H1 (cell line): ENCODE measurements at regions not wholly inside any gene's neighbourhood (a gene's known extent, or its start where the extent isn't known, plus 50 kb on each side); places are given as distances from the start of the nearest gene placed in this dataset.

Experiments
- BACH1 ChIP-seq: IDR thresholded peaks from 2 replicates; pipeline ENCODE4 v1.6.1; 2012; ENCODE audit warnings: low read length, improper control_type of control experiment
- CEBPB ChIP-seq: IDR thresholded peaks from 2 replicates; pipeline ENCODE4 v1.6.1; 2012; ENCODE audit warnings: low read depth, low read length
- CTCF ChIP-seq, 3 experiments: IDR thresholded peaks; 1 replicate in 2 of 3; 2 replicates in 1 of 3; pipeline versions ENCODE4 v1.5.1 to v1.6.1; 2011; ENCODE audit warnings: low read length in 3 of 3, mild to moderate bottlenecking in 3 of 3, inconsistent platforms in 2 of 3, low read depth in 1 of 3, moderate library complexity in 1 of 3; ENCODE audit not compliant: insufficient read depth in 1 of 3; ENCODE audit errors: control extremely low read depth in 1 of 3
- EZH2 ChIP-seq: fragments of 200-600 bp; sonication (generic); IDR thresholded peaks from 2 replicates; pipeline ENCODE4 v1.7.1; 2012; ENCODE audit warnings: low read depth, mild to moderate bottlenecking, moderate library complexity, low read length, inconsistent platforms; ENCODE audit not compliant: severe bottlenecking
- GABPA ChIP-seq: IDR thresholded peaks from 2 replicates; pipeline ENCODE4 v1.6.1; 2011; ENCODE audit warnings: mild to moderate bottlenecking, low read length, moderate library complexity, borderline replicate concordance; ENCODE audit not compliant: insufficient read depth
- HDAC2 ChIP-seq, 2 experiments: fragments of 300-600 bp in 1 of 2; sonication (generic) in 1 of 2; IDR thresholded peaks; 2 replicates each; pipeline ENCODE4 v1.6.1; 2011 to 2012; ENCODE audit warnings: low read depth in 2 of 2, low read length in 2 of 2, mild to moderate bottlenecking in 2 of 2, moderate library complexity in 2 of 2, borderline replicate concordance in 1 of 2, inconsistent platforms in 1 of 2
- KDM1A ChIP-seq: fragments of 200-600, 300-600 bp; sonication (generic); IDR thresholded peaks from 2 replicates; pipeline ENCODE4 v1.7.1; 2016; ENCODE audit warnings: mild to moderate bottlenecking, low read length, borderline replicate concordance
- POLR2A ChIP-seq, 2 experiments: IDR thresholded peaks; 1 replicate in 1 of 2; 2 replicates in 1 of 2; pipeline ENCODE4 v1.6.1; 2011; ENCODE audit warnings: low read depth in 2 of 2, low read length in 2 of 2, mild to moderate bottlenecking in 2 of 2; ENCODE audit errors: control extremely low read depth in 1 of 2
- POLR2AphosphoS5 ChIP-seq: IDR thresholded peaks from 2 replicates; pipeline ENCODE4 v1.6.1; 2011; ENCODE audit warnings: low read depth, low read length
- RBBP5 ChIP-seq: IDR thresholded peaks from 2 replicates; pipeline ENCODE4 v1.7.1; 2012; ENCODE audit warnings: low read depth, mild to moderate bottlenecking, inconsistent platforms, low read length, moderate library complexity, borderline replicate concordance
- SP1 ChIP-seq: IDR thresholded peaks from 2 replicates; pipeline ENCODE4 v1.6.1; 2011; ENCODE audit warnings: low read depth, low read length
- TBP ChIP-seq: IDR thresholded peaks from 2 replicates; pipeline ENCODE4 v1.6.1; 2011; ENCODE audit warnings: low read depth, low read length, improper control_type of control experiment
- TCF12 ChIP-seq: IDR thresholded peaks from 2 replicates; pipeline ENCODE4 v1.6.1; 2011; ENCODE audit warnings: low read depth, mild to moderate bottlenecking, low read length

- TF ChIP-seq BACH1, result no peak
- no peak for TF ChIP-seq EZH2
- TF ChIP-seq CTCF (IDR thresholded peaks at IDR 0.05; ENCODE audit: control extremely low read depth in 1 of 3, insufficient read depth in 1 of 3, low read depth in 1 of 3, low read length in 3 of 3), result no peak
- no peak for TF ChIP-seq POLR2AphosphoS5
- no peak for TF ChIP-seq CEBPB
- no peak for TF ChIP-seq TCF12
- TF ChIP-seq HDAC2 (IDR thresholded peaks at IDR 0.05; ENCODE audit: borderline replicate concordance in 1 of 2, low read depth in 2 of 2, low read length in 2 of 2), result no peak
- no peak for TF ChIP-seq TBP
- no peak for TF ChIP-seq RBBP5
- TF ChIP-seq SP1, result no peak
- TF ChIP-seq GABPA, result no peak
- no peak for TF ChIP-seq POLR2A (IDR thresholded peaks at IDR 0.05; ENCODE audit: control extremely low read depth in 1 of 2, low read depth in 2 of 2, low read length in 2 of 2)
- TF ChIP-seq KDM1A, result no peak
Measured at GRCh38 chr10:31154996-31155395, 123.3 kb upstream of the ZNF438 start.
